ENCODE measurements at regions not wholly inside any gene's neighbourhood (a gene's known extent, or its start where the extent isn't known, plus 50 kb on each side); places are given as distances from the start of the nearest gene placed in this dataset.

GRCh38 chrX:53795576-53795975 is 109.1 kb upstream of the HUWE1 start:
- Mint-ChIP-seq H3K27ac (ENCODE audit: unreplicated experiment) (no peak overlapping the region), H3K9me3 (ENCODE audit: unreplicated experiment) (peaks cover 2% of the 10 kb centered on the region), H3K27me3 (ENCODE audit: low read depth, unreplicated experiment) (no peaks in the 10 kb centered on the region), H3K36me3 (ENCODE audit: low read depth, unreplicated experiment) (no peaks in the 10 kb centered on the region), H3K4me3 (ENCODE audit: unreplicated experiment) (no peak overlapping the region), H3K4me1 (ENCODE audit: low read depth, unreplicated experiment) (no peaks in the 10 kb centered on the region)
- H3K4me2 ChIP-seq (ENCODE audit: low read length), result no peak overlapping the region
- DNase-seq (ENCODE audit: low read depth) (no peak), FAIRE-seq (no peak)
- no peak overlapping the region for H3K4me3 ChIP-seq (ENCODE audit: insufficient read depth, low read depth, low read length)
- no peaks in the 10 kb centered on the region for H3K4me1 ChIP-seq (ENCODE audit: insufficient read depth, low read length)
- H3K27ac ChIP-seq (ENCODE audit: low read depth, low read length), result no peak overlapping the region
- no peak overlapping the region for H2AFZ ChIP-seq (ENCODE audit: low read depth, low read length)
- H4K20me1 ChIP-seq (ENCODE audit: insufficient read depth, low read length), result no peaks in the 10 kb centered on the region
- H3K9ac ChIP-seq (ENCODE audit: low read length), result no peak overlapping the region
- TF ChIP-seq EZH2 (IDR thresholded peaks at IDR 0.05; ENCODE audit: insufficient read depth, low read length), result no peak
- TF ChIP-seq CTCF (IDR thresholded peaks at IDR 0.05; ENCODE audit: insufficient read depth, low read depth, low read length), result no peak
- H3K9me3 ChIP-seq (ENCODE audit: insufficient read depth, low read depth, low read length), result no peaks in the 10 kb centered on the region
- H3K27me3 ChIP-seq (ENCODE audit: insufficient read depth, low read length), result no peaks in the 10 kb centered on the region
- H3K36me3 ChIP-seq (ENCODE audit: insufficient read depth, low read length), result no peaks in the 10 kb centered on the region
- H3K79me2 ChIP-seq (ENCODE audit: insufficient read depth, low read length), result no peaks in the 10 kb centered on the region

GRCh38 chrX:53794181-53794580 is 107.7 kb upstream of the HUWE1 start:
- no peak overlapping the region for H3K4me3 ChIP-seq (ENCODE audit: insufficient read depth, low read depth, low read length)
- no peaks in the 10 kb centered on the region for H3K79me2 ChIP-seq (ENCODE audit: insufficient read depth, low read length)
- no peak overlapping the region for H3K9ac ChIP-seq (ENCODE audit: low read length)
- H3K27ac ChIP-seq (ENCODE audit: low read depth, low read length), result no peak overlapping the region
- H3K36me3 ChIP-seq (ENCODE audit: insufficient read depth, low read length), result no peaks in the 10 kb centered on the region
- H4K20me1 ChIP-seq (ENCODE audit: insufficient read depth, low read length), result no peaks in the 10 kb centered on the region
- no peak for FAIRE-seq
- no peak overlapping the region for H3K4me3 Mint-ChIP-seq (ENCODE audit: unreplicated experiment)
- H3K27me3 Mint-ChIP-seq (ENCODE audit: low read depth, unreplicated experiment), result no peaks in the 10 kb centered on the region
- no peak overlapping the region for H2AFZ ChIP-seq (ENCODE audit: low read depth, low read length)
- TF ChIP-seq CTCF (IDR thresholded peaks at IDR 0.05; ENCODE audit: insufficient read depth, low read depth, low read length) (no peak), EZH2 (IDR thresholded peaks at IDR 0.05; ENCODE audit: insufficient read depth, low read length) (no peak)
- no peaks in the 10 kb centered on the region for H3K4me1 ChIP-seq (ENCODE audit: insufficient read depth, low read length)
- DNase-seq (ENCODE audit: low read depth), result no peak
- no peaks in the 10 kb centered on the region for H3K27me3 ChIP-seq (ENCODE audit: insufficient read depth, low read length)
- H3K9me3 ChIP-seq (ENCODE audit: insufficient read depth, low read depth, low read length), result no peaks in the 10 kb centered on the region
- no peaks in the 10 kb centered on the region for H3K4me1 Mint-ChIP-seq (ENCODE audit: low read depth, unreplicated experiment)
- no peak overlapping the region for H3K4me2 ChIP-seq (ENCODE audit: low read length)
- H3K9me3 Mint-ChIP-seq (ENCODE audit: unreplicated experiment), result peaks cover 2% of the 10 kb centered on the region
- no peak overlapping the region for H3K27ac Mint-ChIP-seq (ENCODE audit: unreplicated experiment)
- no peaks in the 10 kb centered on the region for H3K36me3 Mint-ChIP-seq (ENCODE audit: low read depth, unreplicated experiment)

- no peak overlapping the region for H3K4me3 Mint-ChIP-seq (ENCODE audit: unreplicated experiment)
- no peaks in the 10 kb centered on the region for H3K79me2 ChIP-seq (ENCODE audit: insufficient read depth, low read length)
- peaks cover 5% of the 10 kb centered on the region for H3K9me3 Mint-ChIP-seq (ENCODE audit: unreplicated experiment)
- H3K4me1 Mint-ChIP-seq (ENCODE audit: low read depth, unreplicated experiment), result no peaks in the 10 kb centered on the region
- no peak for DNase-seq (ENCODE audit: low read depth)
- no peaks in the 10 kb centered on the region for H4K20me1 ChIP-seq (ENCODE audit: insufficient read depth, low read length)
- no peak overlapping the region for H3K4me2 ChIP-seq (ENCODE audit: low read length)
- peaks cover under 1% of the 10 kb centered on the region for H3K27me3 Mint-ChIP-seq (ENCODE audit: low read depth, unreplicated experiment)
- FAIRE-seq, result no peak
- no peak overlapping the region for H3K9ac ChIP-seq (ENCODE audit: low read length)
- H3K9me3 ChIP-seq (ENCODE audit: insufficient read depth, low read depth, low read length), result no peaks in the 10 kb centered on the region
- H3K27ac ChIP-seq (ENCODE audit: low read depth, low read length), result no peak overlapping the region
- no peak overlapping the region for H2AFZ ChIP-seq (ENCODE audit: low read depth, low read length)
- no peaks in the 10 kb centered on the region for H3K27me3 ChIP-seq (ENCODE audit: insufficient read depth, low read length)
- no peaks in the 10 kb centered on the region for H3K36me3 ChIP-seq (ENCODE audit: insufficient read depth, low read length)
- H3K36me3 Mint-ChIP-seq (ENCODE audit: low read depth, unreplicated experiment), result no peaks in the 10 kb centered on the region
- H3K27ac Mint-ChIP-seq (ENCODE audit: unreplicated experiment), result no peak overlapping the region
- H3K4me1 ChIP-seq (ENCODE audit: insufficient read depth, low read length), result no peaks in the 10 kb centered on the region
- TF ChIP-seq EZH2 (IDR thresholded peaks at IDR 0.05; ENCODE audit: insufficient read depth, low read length), result no peak
- no peak for TF ChIP-seq CTCF (IDR thresholded peaks at IDR 0.05; ENCODE audit: insufficient read depth, low read depth, low read length)
- H3K4me3 ChIP-seq (ENCODE audit: insufficient read depth, low read depth, low read length), result no peak overlapping the region
Observed at GRCh38 chrX:53768865-53769264, 82.3 kb upstream of the HUWE1 start.
